Effector CD8-positive, alpha-beta T cell (primary cell): ENCODE measurements at regions not wholly inside any gene's neighbourhood (a gene's known extent, or its start where the extent isn't known, plus 50 kb on each side); places are given as distances from the start of the nearest gene placed in this dataset.
"Not testable (repeated sequence)": the region's sequence is repeated elsewhere in the genome, so short reads cannot be mapped to it uniquely, and the experiment has no call there.

Source experiments
- DNase-seq: peaks from one replicate; lab custom pipeline; 2025; lab: John Stamatoyannopoulos, UW

DNA sequence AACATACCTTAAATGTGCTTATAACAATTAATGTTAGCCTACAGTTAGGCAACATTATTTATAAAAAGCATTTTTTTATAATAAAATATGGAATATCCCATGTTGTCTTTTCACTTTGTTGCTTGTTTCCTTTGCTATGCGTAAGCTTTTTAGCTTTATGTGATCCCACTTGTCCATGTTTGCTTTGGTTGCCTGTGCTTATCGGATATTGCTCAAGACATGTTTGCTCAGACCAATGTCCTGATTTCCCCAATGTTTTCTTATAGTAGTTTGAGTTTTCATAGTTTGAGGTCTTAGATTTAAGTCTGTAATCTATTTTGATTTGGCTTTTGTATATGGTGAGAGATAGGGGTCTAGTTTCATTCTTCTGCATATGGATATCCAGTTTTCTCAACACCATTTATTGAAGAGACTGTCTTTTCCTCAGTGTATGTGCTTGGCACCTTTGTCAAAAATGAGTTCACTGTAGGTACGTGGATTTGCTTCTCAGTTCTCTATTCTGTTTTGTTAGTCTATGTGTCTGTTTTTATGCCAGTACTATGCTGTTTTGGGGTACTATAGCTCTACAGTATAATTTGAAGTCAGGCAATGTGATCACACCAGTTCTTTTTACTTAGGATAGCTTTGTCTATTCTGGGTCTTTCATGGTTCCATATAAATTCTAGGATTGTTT is 592.7 kb upstream of the SEMA6D start:
- DNase-seq: no peak

DNA sequence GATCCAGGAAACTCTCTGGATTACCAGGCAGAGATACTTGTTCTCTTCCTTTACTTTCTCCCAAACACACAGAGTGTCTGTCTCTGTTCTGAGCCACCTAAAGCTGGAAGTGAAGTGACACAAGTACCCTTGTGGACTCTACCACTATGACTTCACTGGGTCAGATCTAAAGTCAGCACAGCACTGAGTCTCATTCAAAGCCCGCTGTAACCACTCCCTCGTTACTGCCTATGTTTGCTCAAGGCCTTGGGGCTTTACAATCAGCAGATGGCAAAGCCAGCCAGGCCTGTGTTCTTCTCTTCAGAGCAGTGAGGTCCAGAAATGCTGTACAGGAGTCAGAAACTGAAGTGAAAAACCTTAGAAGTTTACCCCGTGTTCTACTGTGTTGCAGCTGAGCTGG is 588.3 kb upstream of the SEMA6D start:
- DNase-seq: no peak

DNA sequence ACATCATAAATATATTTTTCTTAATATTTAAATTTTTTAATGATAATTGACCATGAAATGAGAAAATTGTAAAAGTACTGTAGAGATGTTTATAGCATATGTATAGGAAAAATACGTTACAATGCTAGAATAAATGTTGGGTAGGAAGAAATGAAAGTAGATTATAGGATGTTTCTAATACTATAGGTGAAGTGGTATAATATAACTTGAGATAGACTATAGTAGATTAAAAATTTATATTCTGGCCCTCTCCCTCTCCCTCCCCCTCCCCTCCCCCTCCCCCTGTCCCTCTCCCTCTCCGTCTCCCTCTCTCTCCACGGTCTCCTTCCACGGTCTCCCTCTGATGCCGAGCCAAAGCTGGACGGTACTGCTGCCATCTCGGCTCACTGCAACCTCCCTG is 585.9 kb upstream of the SEMA6D start:
- not testable (repeated sequence) for DNase-seq

DNA sequence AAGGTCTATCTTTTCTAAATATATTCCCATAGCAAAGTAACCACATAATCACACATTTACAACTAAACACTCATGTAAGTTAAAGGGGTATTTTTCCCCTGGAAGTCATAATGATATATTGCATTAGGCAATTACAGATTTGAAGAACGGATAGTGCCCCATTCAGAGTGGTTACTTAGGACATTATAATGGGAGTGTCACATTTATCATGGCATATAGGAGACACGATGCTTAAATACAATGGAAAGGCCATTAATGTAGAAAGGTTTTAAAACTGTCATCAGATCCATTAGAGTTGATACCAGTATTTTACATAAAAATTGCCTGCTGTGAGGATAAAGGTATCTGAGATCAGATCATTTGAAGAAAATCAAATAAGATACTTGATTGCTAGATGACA is 582.0 kb upstream of the SEMA6D start:
- DNase-seq: no peak

DNA sequence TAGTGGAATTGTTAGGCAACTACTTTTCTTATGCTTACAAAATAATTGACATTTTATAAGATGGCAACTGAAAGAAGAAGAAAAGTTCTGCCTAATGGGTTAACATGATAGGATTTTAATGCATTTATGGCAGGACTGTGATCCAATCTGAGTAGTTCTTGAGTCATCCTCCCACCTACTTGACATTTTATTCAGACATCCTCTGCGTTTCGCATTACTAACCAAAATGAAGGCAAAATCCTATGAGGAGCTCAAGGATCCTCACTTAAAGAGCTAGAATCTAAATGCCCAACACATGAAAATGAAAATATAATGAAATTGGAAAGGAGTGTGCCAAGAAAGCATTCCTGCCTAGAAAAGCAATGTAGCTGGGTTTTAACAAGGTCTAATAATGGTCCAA is 581.1 kb upstream of the SEMA6D start:
- DNase-seq: no peak

DNA sequence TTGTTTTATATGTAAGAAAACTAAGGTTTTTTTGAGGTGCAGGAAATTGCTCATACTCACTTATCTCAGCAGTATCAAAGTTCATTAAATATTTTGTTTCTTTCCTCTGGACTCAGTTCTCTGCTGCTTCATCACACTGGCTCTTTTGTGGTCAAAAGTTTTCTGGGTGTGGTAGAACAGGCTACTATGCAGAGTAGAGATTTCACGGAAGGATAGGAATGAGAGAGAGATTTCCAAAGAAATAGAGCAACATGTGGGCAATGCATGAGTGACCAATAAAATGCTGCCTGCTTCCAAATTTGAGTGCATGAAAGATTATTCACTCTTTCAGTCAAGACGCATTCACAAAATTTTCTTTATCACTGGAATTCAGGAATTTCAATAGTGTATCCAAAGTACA is 577.3 kb upstream of the SEMA6D start:
- no peak for DNase-seq

DNA sequence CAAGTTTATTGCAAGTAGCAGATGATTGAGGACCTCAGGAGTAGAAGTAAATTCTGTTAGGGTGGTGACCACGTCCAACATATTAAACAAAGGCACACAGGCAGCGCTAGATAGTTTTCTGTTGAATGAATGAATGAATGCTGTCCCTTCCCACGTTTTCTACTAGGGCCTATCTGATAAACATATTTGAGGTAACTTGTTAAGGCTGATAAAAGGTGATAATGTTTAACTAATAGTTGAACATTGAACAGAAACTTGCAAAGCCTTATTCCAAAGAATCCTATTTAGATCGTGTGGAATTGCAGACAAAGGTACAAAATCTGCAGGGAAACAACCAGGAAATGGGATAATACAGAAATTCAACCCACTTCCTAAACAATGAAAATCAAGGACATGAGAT is 559.5 kb upstream of the SEMA6D start:
- DNase-seq: no peak

DNA sequence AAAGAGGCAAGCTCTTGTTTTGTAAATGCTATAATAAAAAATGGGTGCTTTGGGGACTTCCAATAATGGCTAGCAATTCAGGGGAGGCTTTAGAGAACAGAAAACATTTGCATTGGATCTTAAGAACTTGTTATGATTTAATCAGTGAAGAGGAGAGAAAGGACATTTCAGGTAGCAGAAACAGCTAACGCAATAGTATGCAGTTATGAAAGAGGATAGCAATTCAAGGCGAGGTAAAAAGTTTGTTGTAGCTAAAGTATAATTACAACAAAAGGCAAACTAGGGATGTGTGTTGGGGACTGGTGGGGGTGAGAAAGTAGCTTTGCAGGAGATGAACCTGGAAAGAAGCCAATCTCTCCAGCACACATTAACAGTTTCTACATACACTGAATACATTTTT is 558.7 kb upstream of the SEMA6D start:
- no peak for DNase-seq

DNA sequence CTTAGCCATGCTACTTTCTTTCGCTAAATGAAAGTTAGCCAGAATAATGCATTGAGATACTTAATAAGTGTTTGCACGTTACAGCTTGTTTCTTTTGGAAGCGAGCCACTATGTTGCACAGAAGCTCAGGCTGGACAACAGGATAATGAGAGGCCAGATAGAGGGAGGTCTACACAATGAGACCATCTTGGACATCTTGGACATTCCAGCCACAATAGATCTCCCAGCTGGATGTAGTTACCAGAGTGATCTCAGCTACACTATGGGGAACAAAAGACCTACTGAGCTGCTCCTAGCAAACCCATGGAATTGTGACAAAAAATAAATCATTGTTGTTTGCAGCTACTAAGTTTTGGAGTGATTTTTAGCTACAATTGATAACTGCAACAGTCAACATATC is 540.1 kb upstream of the SEMA6D start:
- no peak for DNase-seq

DNA sequence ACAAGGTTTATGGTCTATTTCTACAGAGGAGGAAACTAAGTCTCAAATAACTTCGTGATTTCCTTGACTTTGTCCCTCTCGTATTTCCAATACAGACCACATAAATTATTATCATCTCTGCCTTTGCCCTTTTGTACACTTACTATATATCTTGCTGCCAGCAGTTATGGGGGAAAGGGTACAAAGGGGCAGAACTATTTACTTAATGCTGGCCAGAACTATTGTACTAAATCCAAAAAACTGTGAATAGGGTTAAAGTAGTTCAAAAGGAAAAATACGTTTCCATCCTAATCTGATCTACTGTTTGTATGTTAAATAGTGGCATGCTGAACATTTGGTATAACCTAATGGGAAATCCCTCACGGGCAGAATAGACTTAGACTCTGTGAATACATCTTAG is 537.3 kb upstream of the SEMA6D start:
- DNase-seq: no peak

DNA sequence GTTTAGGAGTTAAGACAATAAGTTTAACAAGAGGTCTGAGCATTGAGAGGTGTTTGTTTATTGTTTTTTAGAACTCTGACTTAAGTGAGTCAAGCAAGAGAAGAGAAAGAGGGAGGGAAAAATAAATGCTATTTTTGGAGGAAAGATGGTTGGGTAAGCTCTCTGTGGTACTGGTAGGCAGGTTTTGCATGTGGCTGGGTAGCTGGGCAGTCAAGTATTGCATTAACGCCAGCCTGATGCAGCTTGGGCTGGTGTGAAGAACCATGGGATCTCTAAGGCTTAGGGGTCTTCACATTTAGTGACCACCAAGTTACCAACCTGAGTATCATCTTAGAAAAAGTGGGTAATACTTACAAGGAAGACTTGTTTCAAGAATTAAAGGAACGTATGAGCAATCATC is 534.5 kb upstream of the SEMA6D start:
- no peak for DNase-seq

DNA sequence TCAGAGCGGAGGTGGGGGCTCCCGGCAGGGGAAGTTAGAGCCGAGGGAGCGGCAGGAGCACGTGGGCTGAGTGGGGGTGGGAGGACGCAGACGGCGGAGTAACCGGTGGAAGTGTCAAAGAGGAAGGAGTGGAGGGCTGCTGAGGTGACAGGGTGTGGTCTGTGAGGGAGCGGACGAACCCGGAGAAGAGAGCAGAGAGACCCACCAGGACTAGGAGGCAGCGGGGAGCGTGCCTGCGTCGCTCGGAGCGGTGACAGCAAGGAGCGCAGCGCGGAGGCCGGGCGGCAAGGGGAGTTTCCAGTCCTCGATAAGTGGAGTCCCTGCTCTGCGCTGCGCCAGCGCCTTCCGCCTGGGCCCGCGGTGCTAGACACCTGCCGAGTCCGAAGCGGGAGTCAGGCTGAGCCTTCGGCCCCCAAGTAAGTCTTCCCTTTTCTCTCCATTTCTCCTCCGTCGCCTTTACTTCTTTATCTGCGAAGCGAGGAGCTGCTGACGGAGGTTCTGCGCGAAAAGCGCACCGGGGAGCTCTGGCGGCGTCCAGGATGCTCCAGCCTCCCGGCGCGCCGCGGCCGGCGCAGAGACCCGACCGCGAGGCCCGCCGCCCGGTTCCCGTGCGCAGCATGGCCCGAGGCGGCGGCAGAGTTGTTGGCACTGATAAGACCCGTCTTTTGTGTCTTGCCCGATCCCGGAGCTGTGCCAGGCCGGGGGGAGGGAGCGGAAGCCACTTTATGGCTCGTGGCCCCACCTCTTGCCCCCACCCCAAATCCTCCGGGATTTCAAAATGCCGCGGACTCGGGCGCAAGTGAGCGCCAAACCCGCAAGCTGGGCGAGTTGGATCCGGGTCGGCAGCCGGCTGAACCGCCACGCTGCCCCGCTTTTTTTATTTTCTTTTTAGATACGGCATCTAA is 533.0 kb upstream of the SEMA6D start:
- no peak for DNase-seq

DNA sequence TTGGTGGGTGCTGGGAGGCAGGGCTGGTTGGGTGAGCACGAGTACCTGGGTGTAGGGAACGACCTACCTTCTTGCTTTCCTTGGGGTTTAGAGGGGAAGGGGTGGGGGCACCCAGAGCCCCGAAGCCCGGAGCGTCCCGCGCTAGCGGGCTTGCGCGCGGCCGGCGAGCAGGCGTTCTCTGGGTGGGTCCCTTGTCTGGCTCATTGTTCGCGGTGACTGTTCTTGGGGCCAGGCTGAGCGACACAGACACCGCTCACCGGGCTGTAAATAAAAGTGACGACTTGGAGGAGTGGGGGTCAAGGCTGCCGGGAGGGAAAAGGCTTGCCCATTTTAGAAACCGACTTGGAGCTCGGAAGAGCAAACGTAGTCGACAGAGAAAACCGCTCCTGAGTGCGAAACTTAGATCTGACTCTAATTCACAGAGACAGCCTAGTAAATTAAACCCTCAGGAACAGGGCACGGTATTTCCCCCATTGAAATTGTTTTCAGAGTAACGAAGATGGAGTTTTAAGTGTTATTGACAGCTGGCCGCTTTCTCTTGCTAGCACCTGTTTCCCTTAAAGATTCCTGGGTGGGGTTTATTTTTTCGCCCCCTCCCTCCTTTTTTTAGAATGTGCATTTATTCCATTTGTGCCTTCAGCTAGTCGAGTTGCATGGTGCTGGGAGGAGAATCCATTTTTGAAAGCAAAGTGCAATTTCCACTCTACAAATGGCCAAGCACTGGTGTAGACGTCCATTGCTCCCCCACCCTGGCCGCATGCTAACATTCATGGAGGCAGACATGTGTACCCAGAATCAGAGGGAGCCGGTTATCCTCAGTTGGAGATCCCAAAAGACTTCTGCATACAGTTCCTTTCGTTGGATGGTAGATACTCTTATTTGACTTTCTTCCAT is 532.1 kb upstream of the SEMA6D start:
- DNase-seq: no peak

DNA sequence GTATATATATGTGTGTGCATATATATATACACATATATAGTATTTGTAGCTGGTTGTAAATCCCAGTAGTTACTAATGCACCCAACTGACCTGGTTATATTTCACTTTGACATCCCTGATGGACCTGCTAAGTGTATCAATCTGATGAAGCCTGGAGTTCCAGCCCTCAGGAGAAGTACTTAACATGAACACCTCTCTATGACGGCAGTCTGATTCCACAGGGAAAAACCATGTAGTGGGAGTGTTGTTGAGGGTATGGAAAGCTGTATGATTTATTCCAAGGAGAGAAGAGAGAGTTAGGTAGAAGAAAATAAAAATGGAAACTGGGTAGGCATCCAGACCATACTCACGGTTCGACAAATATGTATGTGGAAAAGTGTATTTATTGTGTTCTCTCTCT is 531.2 kb upstream of the SEMA6D start:
- no peak for DNase-seq

DNA sequence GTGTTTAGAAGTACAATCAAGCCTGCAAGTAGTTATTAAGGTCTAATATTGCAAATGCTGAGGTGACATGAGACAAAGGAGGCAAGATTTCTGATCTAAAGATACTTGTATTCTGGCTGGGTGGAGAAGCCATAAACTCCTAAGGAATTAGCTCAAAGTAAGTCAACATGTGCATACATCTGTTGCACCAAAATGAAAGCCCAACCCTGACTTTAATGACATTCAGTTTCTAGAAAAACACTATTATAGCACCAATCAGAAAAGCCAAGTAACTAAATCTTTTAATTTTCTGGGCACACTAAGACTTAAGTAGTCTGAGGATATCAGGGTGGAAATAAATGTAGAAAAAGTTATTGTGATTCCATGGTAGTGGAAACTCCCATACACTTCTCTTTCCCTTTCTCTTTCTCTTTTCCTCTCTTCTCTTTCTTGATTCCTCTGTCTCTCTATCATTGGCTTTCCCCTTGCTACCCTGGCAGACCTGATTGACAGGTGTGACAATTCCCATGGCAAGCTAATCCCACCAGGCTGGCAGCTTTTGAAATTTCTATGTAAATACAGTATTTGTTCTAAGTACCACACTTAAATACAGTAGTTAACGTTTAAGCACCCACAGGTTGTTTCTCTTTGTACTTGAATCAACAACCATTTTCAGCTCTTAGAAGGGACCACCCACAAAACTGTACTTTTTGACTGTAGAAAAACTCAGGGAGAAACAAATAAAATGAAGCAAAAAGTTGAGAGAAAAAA is 528.4 kb upstream of the SEMA6D start:
- no peak for DNase-seq

DNA sequence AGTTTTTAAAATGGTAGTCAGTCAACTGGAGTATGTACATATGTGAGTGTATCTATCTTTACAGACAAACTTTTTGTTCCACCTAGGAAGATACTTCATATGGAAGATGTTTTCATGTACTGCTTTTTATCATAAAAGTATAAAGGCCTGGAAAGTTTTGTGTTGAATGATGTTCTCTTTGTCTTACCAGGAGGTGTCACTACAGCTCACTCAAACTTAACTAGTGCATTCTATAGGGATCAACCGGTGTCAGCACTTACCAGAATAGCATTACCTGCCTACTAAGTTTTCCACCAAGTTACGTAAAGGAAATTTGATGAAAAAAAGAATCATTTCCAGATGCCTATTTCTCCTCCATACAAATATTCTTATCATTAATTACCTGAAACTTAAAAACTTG is 522.6 kb upstream of the SEMA6D start:
- DNase-seq: no peak

DNA sequence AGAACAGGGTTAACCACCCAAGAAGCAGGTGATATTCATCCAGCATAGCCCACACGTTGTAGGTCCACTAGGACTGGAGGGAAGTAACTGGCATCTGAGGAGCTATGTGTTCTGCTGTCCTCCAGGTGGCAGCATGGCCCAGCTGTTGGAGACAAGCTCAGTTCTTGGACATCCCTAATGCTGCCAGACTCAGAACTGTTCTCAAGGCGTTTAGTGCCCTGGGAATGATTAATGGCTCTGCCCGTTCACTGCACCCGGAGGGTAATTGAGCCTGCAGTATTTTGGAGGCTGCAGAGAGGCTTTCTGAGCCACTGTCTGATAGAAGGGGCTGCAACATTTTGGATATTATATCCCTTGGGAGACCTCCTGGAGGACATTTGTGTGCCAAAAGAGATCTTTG is 521.3 kb upstream of the SEMA6D start:
- no peak for DNase-seq

DNA sequence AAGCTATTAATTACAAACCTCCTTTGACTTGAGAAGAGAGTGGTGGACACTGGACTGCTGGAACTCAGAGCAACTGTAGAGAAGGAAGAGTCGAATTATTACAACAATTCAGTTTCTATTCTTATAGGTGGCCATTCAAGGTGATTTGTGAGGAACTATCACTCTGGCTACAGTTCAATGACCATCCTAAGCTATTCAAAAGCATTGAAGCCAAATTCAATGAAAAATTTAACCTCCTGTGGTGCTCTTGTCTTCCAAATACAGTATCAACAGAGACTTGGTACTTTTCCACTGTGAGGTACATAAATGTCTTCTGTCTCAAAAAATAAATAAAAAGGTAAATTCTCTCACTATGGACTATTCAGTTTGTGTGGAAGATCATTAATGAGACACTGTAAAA is 513.3 kb upstream of the SEMA6D start:
- no peak for DNase-seq

DNA sequence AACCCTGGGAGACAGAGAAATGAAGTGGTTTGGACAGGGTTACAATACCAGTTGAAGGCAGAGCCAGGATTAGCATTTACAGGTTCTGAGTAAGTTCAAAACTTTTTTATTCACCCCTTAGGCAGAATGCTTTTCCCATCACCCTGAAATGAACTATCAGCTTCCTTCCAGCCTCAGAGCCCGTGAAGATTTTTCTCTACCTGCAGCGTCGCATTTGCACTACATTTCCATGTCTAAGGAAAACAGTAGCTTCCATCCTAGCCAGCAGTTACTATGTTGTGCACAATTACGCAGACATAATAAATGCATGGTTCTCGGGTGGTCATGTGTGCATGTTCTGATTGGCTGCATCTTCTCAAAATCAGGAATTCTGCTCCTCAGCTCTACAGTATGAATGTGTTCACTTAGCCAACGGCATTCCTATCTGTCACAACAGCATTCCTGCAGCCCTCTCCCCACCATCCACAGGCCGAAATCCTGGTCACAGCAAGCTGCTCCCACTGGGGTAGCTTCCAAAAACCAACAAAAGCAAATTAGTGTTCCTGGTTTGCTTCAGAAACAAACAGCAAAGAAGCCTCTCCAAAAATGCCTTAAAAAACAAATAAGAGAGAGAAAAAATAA is 510.8 kb upstream of the SEMA6D start:
- DNase-seq: no peak

DNA sequence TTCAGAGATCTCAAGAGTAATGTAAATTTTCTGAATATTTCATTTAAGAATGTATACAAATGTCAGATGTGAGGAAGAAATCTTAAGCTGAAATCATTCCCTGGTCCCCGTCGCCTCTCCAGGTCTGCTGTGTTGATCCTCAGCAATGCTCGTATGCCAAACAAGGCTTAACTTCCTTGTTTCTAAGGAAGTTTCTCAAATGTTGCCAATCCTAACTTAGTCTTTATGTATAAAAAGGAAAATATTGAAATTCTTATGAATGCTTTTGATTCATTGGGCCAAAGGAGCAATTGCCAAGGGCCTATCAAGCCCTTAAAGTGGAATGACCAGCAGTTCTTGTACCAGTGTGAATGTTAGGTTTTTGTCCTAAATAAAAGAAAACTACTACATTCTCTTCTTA is 507.7 kb upstream of the SEMA6D start:
- DNase-seq: no peak
